ENCODE measurements at regions not wholly inside any gene's neighbourhood (a gene's known extent, or its start where the extent isn't known, plus 50 kb on each side); places are given as distances from the start of the nearest gene placed in this dataset.

DNA sequence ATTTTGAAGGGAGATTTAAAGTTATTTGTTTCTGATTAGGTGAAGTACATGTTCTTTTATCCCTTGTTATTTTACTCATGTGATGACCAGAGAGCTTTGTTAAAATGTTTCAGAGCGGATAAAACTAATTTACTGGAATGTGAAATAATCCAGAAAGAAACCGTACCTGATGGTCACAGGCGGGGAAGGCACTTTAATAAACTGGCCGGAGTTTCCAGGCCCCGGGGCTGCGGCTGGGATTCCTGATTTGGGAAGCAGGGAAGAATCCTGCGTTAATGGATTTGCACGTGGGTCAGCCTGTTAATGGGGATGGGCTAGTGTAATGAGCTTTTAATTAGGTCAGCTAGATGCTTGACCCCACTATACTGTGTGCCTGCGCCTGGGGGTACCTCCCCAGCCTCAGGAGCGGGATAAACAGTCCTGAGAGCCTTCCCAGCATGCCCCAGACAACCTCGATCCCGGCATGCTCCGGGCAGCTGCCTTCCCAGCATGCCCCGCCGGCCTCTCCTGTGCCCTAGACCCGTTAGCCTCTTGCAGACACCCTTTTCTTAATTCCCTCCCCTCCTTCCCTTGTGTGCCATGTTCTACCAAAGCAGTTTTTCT is 208.6 kb upstream of the CDKN3 start:
- H3K4me1 ChIP-seq = no peaks in the 10 kb centered on the region
- intact Hi-C loops (cut with DNase I) = no loop called here
- TF ChIP-seq, protein P1, sequence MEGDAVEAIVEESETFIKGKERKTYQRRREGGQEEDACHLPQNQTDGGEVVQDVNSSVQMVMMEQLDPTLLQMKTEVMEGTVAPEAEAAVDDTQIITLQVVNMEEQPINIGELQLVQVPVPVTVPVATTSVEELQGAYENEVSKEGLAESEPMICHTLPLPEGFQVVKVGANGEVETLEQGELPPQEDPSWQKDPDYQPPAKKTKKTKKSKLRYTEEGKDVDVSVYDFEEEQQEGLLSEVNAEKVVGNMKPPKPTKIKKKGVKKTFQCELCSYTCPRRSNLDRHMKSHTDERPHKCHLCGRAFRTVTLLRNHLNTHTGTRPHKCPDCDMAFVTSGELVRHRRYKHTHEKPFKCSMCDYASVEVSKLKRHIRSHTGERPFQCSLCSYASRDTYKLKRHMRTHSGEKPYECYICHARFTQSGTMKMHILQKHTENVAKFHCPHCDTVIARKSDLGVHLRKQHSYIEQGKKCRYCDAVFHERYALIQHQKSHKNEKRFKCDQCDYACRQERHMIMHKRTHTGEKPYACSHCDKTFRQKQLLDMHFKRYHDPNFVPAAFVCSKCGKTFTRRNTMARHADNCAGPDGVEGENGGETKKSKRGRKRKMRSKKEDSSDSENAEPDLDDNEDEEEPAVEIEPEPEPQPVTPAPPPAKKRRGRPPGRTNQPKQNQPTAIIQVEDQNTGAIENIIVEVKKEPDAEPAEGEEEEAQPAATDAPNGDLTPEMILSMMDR (IDR thresholded peaks at IDR 0.05) = no peak
- WGBS, 2 donors = 81 to 85% methylated on average over 16 of the region's 16 CpGs
- H3K36me3 ChIP-seq = no peaks in the 10 kb centered on the region
- DNase-seq (no peak), FAIRE-seq (no peak), ATAC-seq (no peak)
- H3K4me3 ChIP-seq = no peak overlapping the region
- H3K9me3 ChIP-seq = no peaks in the 10 kb centered on the region
- H3K27me3 ChIP-seq = no peaks in the 10 kb centered on the region
- no peak overlapping the region for H3K27ac ChIP-seq

DNA sequence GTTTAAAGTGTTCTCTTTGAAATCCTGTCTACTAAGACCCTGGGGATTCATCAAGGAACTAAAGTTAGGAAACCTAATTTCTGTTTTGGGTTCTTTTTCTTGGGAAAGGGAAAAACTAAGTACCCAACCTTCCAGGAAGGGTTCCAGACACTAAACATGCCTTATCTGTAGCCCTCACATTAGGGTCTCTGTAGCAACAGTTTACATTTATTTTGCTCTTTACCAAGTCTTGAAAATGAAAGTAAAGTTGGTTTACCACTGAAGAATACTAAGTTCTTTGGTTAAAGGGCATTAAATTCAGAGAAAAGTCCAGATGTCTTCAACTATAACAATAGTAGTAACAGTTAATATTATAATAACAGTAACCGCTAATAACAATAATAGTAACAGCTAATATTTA is 207.5 kb upstream of the CDKN3 start:
- H3K4me3 ChIP-seq = no peak overlapping the region

DNA sequence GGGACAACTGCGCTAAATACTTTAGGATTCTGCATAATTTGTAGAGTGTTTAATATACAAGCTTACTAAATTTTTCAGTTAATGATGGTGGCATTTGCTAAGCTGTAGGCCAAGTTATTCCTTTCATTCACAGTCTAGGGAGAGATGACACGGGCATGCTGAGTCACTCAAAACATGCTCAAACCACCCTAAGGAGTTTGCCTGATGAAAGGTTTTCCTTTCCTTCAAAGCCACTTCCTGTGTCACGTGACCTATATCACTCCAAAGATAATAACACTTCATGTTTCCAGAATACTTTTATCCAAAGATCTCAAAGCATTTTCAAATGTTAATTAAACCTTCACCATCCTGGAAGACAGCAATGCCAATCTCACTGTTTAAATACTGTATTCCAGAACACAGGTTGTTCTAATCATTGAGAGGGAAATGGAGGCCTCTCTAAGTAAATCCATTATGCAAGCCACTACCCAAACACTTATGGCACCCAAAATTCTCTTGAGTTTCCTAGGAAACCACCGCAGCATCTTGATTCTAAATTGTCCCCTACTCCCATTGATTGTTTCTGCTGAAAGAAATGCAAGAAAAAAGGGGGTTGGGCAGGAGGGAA is 207.0 kb upstream of the CDKN3 start:
- no peak for ATAC-seq
- no peaks in the 10 kb centered on the region for H3K36me3 ChIP-seq
- TF ChIP-seq, protein P1 (IDR thresholded peaks at IDR 0.05) = no peak
- H3K9me3 ChIP-seq = no peaks in the 10 kb centered on the region
- FAIRE-seq = no peak
- DNase-seq = no peak
- intact Hi-C loops (cut with DNase I) = no loop called here
- H3K27ac ChIP-seq = no peak overlapping the region
- no peak overlapping the region for H3K4me3 ChIP-seq
- 76 to 77% methylated on average over 4 of the region's 4 CpGs for WGBS, 2 donors
- no peaks in the 10 kb centered on the region for H3K4me1 ChIP-seq
- no peaks in the 10 kb centered on the region for H3K27me3 ChIP-seq

More for the DNA sequence above, 207.5 kb upstream of the CDKN3 start:
- H3K36me3 ChIP-seq = no peaks in the 10 kb centered on the region
- TF ChIP-seq, protein P1 (IDR thresholded peaks at IDR 0.05) = no peak
- DNase-seq (no peak), ATAC-seq (no peak), FAIRE-seq (no peak)
- H3K27ac ChIP-seq = no peak overlapping the region
- H3K4me1 ChIP-seq = no peaks in the 10 kb centered on the region
- WGBS, 2 donors = 94 to 95% methylated on average over 1 of the region's 1 CpG
- H3K27me3 ChIP-seq = no peaks in the 10 kb centered on the region
- no peaks in the 10 kb centered on the region for H3K9me3 ChIP-seq
- intact Hi-C loops (cut with DNase I) = no loop called here

DNA sequence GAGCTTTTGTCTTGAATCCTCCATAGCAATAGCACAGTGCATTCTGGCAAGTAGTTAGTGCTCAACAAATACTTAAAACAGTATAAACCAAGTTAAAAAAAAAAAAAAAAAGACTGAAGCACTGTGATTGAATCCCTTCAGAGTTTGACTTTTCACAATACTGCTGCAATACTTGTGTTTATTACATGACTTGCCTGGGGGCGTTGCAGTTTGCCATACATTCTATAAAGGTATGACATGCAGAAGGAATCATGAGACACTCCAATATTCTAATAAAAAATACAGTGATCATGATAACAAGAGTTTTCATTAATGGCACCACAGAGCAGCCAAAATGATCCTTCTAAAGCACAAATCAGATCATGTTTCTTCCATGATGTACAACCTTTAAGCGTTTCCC is 205.0 kb upstream of the CDKN3 start:
- Histone ChIP-seq H3K4me3 (no peak overlapping the region), H3K27ac (no peak overlapping the region), H3K4me1 (no peaks in the 10 kb centered on the region), H3K27me3 (no peaks in the 10 kb centered on the region), H3K9me3 (no peaks in the 10 kb centered on the region), H3K36me3 (no peaks in the 10 kb centered on the region)
- intact Hi-C loops (cut with DNase I) = no loop called here
- ATAC-seq (no peak), FAIRE-seq (no peak), DNase-seq (no peak)
- 48 to 49% methylated on average over 2 of the region's 2 CpGs for WGBS, 2 donors
- TF ChIP-seq, protein P1 (IDR thresholded peaks at IDR 0.05) = no peak

DNA sequence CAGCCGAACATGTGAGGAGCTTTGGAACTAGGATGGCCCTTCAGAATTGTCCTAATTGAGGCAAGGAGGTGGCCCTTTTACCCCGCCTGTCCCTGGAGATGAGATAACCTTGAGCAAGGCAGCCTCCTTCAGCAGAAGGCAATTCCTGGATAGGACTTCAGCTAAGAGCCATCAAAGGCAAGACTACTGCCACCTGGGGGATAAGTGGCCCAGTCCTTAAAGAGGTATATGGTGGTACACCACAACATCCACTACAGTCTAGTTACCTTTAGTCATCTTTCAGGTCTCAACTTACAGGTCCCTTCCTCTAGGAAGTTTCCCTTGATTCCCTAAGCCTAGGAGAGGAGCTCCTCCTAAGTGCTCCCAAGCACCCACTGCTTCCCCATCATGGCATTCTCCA is 204.2 kb upstream of the CDKN3 start:
- intact Hi-C loops (cut with DNase I) = no loop called here
- Histone ChIP-seq H3K9me3 (no peaks in the 10 kb centered on the region), H3K27ac (no peak overlapping the region), H3K27me3 (no peaks in the 10 kb centered on the region), H3K4me3 (no peak overlapping the region), H3K4me1 (no peaks in the 10 kb centered on the region), H3K36me3 (no peaks in the 10 kb centered on the region)
- 63% methylated on average over 2 of the region's 2 CpGs for WGBS, 2 donors
- TF ChIP-seq, protein P1 (IDR thresholded peaks at IDR 0.05) = no peak
- FAIRE-seq = no peak
- no peak for ATAC-seq
- no peak for DNase-seq
